ENCODE measurements at regions not wholly inside any gene's neighbourhood (a gene's known extent, or its start where the extent isn't known, plus 50 kb on each side); places are given as distances from the start of the nearest gene placed in this dataset.
A peak's percentile ranks its signal among the peaks of the same experiment; 100 is the strongest.
"Not testable (repeated sequence)": the region's sequence is repeated elsewhere in the genome, so short reads cannot be mapped to it uniquely, and the experiment has no call there.

GRCh38 chr9:63390897-63391296 is 1894.1 kb downstream of the FOXD4L5 start:
- H2BK120ac ChIP-seq (replicated peaks; ENCODE audit: low read depth, low read length); DNase-seq (ENCODE audit: low read depth in 1 of 2, low spot score in 2 of 2); H4K91ac ChIP-seq (replicated peaks; ENCODE audit: insufficient read length, low read length); H2BK12ac ChIP-seq (ENCODE audit: low read depth, low read length); H2BK15ac ChIP-seq (ENCODE audit: low read length); H2AFZ ChIP-seq (ENCODE audit: low read length); H4K5ac ChIP-seq (ENCODE audit: insufficient read length, low read depth, low read length); H3K36me3 ChIP-seq (ENCODE audit: control insufficient read depth in 2 of 4, insufficient read depth in 4 of 4, low read length in 3 of 4); H3K9me3 ChIP-seq (ENCODE audit: insufficient read depth in 2 of 2, low read depth in 1 of 2, low read length in 1 of 2); H3K27ac ChIP-seq (ENCODE audit: low read depth, low read length); H3K14ac ChIP-seq (ENCODE audit: insufficient read length); POLR2A ChIA-PET (ENCODE audit: partially characterized antibody); H3K56ac ChIP-seq (replicated peaks; ENCODE audit: insufficient read length, low read depth, low read length); H3K79me2 ChIP-seq (ENCODE audit: control insufficient read depth in 1 of 2, insufficient read depth in 2 of 2, low read length in 2 of 2); H3K79me1 ChIP-seq (ENCODE audit: low read depth, low read length); H3K23me2 ChIP-seq (ENCODE audit: low read depth, low read length); H3K23ac ChIP-seq (ENCODE audit: insufficient read length); H4K8ac ChIP-seq (ENCODE audit: extremely low read depth, insufficient read depth, low read length); H2AK5ac ChIP-seq (ENCODE audit: low read depth, low read length); H3K4me1 ChIP-seq (replicated peaks in 1 of 4; ENCODE audit: control insufficient read depth in 3 of 4, insufficient read depth in 4 of 4, low read length in 3 of 4); H3K4me2 ChIP-seq (ENCODE audit: insufficient read depth in 1 of 2, low read depth in 2 of 2, low read length in 2 of 2); H4K20me1 ChIP-seq (replicated peaks in 1 of 2; ENCODE audit: control insufficient read depth in 1 of 2, insufficient read depth in 2 of 2, low read length in 2 of 2); H2BK20ac ChIP-seq (ENCODE audit: low read length); H3K4me3 ChIP-seq (ENCODE audit: extremely low read depth in 1 of 4, insufficient read depth in 2 of 4, low read depth in 3 of 4, low read length in 4 of 4); H3K9ac ChIP-seq (replicated peaks in 1 of 4; ENCODE audit: extremely low read depth in 1 of 4, low read depth in 3 of 4, low read length in 3 of 4); FAIRE-seq; CTCF ChIA-PET (ENCODE audit: partially characterized antibody); H3K27me3 ChIP-seq (replicated peaks in 1 of 4; ENCODE audit: control insufficient read depth in 3 of 4, extremely low read depth in 1 of 4, insufficient read depth in 3 of 4, low read length in 3 of 4); H3K4ac ChIP-seq (replicated peaks; ENCODE audit: insufficient read length, low read depth, low read length); H2BK5ac ChIP-seq (ENCODE audit: low read depth, low read length); H3K18ac ChIP-seq (ENCODE audit: extremely low read depth, low read length): not testable (repeated sequence)
- WGBS, 2 experiments (ENCODE audit: extremely low coverage in 1 of 2, insufficient coverage in 1 of 2, insufficient read length in 1 of 2, insufficient replicate concordance in 2 of 2, low coverage in 1 of 2, low lambda C conversion rate in 2 of 2, missing lambda C conversion rate in 1 of 2), result no CpG with 5 or more reads among the region's 3 CpGs

- H4K20me1 ChIP-seq (replicated peaks in 1 of 2; ENCODE audit: control insufficient read depth in 1 of 2, insufficient read depth in 2 of 2, low read length in 2 of 2); H3K4ac ChIP-seq (replicated peaks; ENCODE audit: insufficient read length, low read depth, low read length); H3K56ac ChIP-seq (replicated peaks; ENCODE audit: insufficient read length, low read depth, low read length); H3K18ac ChIP-seq (ENCODE audit: extremely low read depth, low read length); FAIRE-seq; H3K27ac ChIP-seq (ENCODE audit: low read depth, low read length); H3K27me3 ChIP-seq (replicated peaks in 1 of 4; ENCODE audit: control insufficient read depth in 3 of 4, extremely low read depth in 1 of 4, insufficient read depth in 3 of 4, low read length in 3 of 4); H3K79me1 ChIP-seq (ENCODE audit: low read depth, low read length); H3K9ac ChIP-seq (replicated peaks in 1 of 4; ENCODE audit: extremely low read depth in 1 of 4, low read depth in 3 of 4, low read length in 3 of 4); H2BK120ac ChIP-seq (replicated peaks; ENCODE audit: low read depth, low read length); H2BK20ac ChIP-seq (ENCODE audit: low read length); H3K4me1 ChIP-seq (replicated peaks in 1 of 4; ENCODE audit: control insufficient read depth in 3 of 4, insufficient read depth in 4 of 4, low read length in 3 of 4); H2BK5ac ChIP-seq (ENCODE audit: low read depth, low read length); H2BK12ac ChIP-seq (ENCODE audit: low read depth, low read length); CTCF ChIA-PET (ENCODE audit: partially characterized antibody); H2AK5ac ChIP-seq (ENCODE audit: low read depth, low read length); H3K9me3 ChIP-seq (ENCODE audit: insufficient read depth in 2 of 2, low read depth in 1 of 2, low read length in 1 of 2); H2AFZ ChIP-seq (ENCODE audit: low read length); H3K23me2 ChIP-seq (ENCODE audit: low read depth, low read length); H4K8ac ChIP-seq (ENCODE audit: extremely low read depth, insufficient read depth, low read length); H3K36me3 ChIP-seq (ENCODE audit: control insufficient read depth in 2 of 4, insufficient read depth in 4 of 4, low read length in 3 of 4); H4K5ac ChIP-seq (ENCODE audit: insufficient read length, low read depth, low read length); H2BK15ac ChIP-seq (ENCODE audit: low read length); H3K79me2 ChIP-seq (ENCODE audit: control insufficient read depth in 1 of 2, insufficient read depth in 2 of 2, low read length in 2 of 2); H3K23ac ChIP-seq (ENCODE audit: insufficient read length); POLR2A ChIA-PET (ENCODE audit: partially characterized antibody); H3K14ac ChIP-seq (ENCODE audit: insufficient read length); H4K91ac ChIP-seq (replicated peaks; ENCODE audit: insufficient read length, low read length): not testable (repeated sequence)
- peak in 1 of 2 experiments; percentile 53 for DNase-seq (ENCODE audit: low read depth in 1 of 2, low spot score in 2 of 2)
- 18% methylated on average over 6 of the region's 28 CpGs; no CpG with 5 or more reads in 1 of the 2 experiments for WGBS, 2 experiments (ENCODE audit: extremely low coverage in 1 of 2, insufficient coverage in 1 of 2, insufficient read length in 1 of 2, insufficient replicate concordance in 2 of 2, low coverage in 1 of 2, low lambda C conversion rate in 2 of 2, missing lambda C conversion rate in 1 of 2)
- 0 out of 8 replicates have a peak overlapping the region, but pooled peaks of 1 of the 4 experiments have one; percentile 35 for H3K4me3 ChIP-seq (ENCODE audit: extremely low read depth in 1 of 4, insufficient read depth in 2 of 4, low read depth in 3 of 4, low read length in 4 of 4)
- peak overlapping the region in 1 of 2 experiments; percentile 46; a peak in 1 of 4 replicates for H3K4me2 ChIP-seq (ENCODE audit: insufficient read depth in 1 of 2, low read depth in 2 of 2, low read length in 2 of 2)
Measured at GRCh38 chr9:63385479-63385878, 1899.5 kb downstream of the FOXD4L5 start.

Data from H1 (cell line).